IMR-90 (cell line): ENCODE measurements at regions not wholly inside any gene's neighbourhood (a gene's known extent, or its start where the extent isn't known, plus 50 kb on each side); places are given as distances from the start of the nearest gene placed in this dataset.

Experiments
- ATAC-seq: fragments of 200-7000 bp; cut with Tn5 transposase; 2 replicates; pipeline ENCODE4 v1.9.1; 2020; ENCODE audit warnings: low read depth, mild to moderate bottlenecking, moderate library complexity
- BruUV-seq: library from RNA; stranded (reverse); fragments of 400-500 nt; replicated peaks from 2 replicates; lab custom pipeline; 2021; lab: Mats Ljungman, UMichigan
- CTCF ChIA-PET: fragments of 300-600 bp; formaldehyde crosslinking; extraction: SDS; loops from one replicate; lab custom pipeline; 2021; ENCODE audit warnings: antibody characterized with exemption; lab: Yijun Ruan, JAX
- POLR2A ChIA-PET: fragments of 300-600 bp; sonication (Branson Sonifier 250); formaldehyde crosslinking; loops from one replicate; lab custom pipeline; 2022; ENCODE audit warnings: antibody characterized with exemption; ENCODE audit not compliant: unreplicated experiment; lab: Charles Lee
- DNase-seq: peaks from one replicate; pipeline ENCODE4 v3.0.0; 2013
- H2AFZ ChIP-seq: replicated peaks from 2 replicates; pipeline ENCODE3; 2013; ENCODE audit warnings: low read length, mild to moderate bottlenecking; ENCODE audit not compliant: poor library complexity
- H2AK5ac ChIP-seq: 2 replicates; pipeline ENCODE4 v1.6.1; 2013; ENCODE audit warnings: low read depth, low read length, inconsistent platforms
- H2AK9ac ChIP-seq: replicated peaks from 2 replicates; pipeline ENCODE3; 2013; ENCODE audit warnings: mild to moderate bottlenecking, low read depth, low read length, moderate library complexity; ENCODE audit not compliant: poor library complexity
- H2BK120ac ChIP-seq: 2 replicates; pipeline ENCODE4 v1.6.1; 2013; ENCODE audit warnings: low read depth, low read length, inconsistent platforms
- H2BK15ac ChIP-seq: 3 replicates; pipeline ENCODE4 v1.6.1; 2013; ENCODE audit warnings: low read depth, low read length, inconsistent platforms
- H2BK20ac ChIP-seq: 2 replicates; pipeline ENCODE4 v1.6.1; 2013; ENCODE audit warnings: low read depth, mild to moderate bottlenecking, inconsistent platforms, low read length, moderate library complexity
- H2BK5ac ChIP-seq: 2 replicates; pipeline ENCODE4 v1.6.1; 2013; ENCODE audit warnings: mild to moderate bottlenecking, low read depth, low read length, inconsistent platforms; ENCODE audit not compliant: poor library complexity, severe bottlenecking
- H3K14ac ChIP-seq: replicated peaks from 2 replicates; pipeline ENCODE4 v1.6.1; 2013; ENCODE audit warnings: low read depth, low read length, inconsistent platforms
- H3K18ac ChIP-seq: 2 replicates; pipeline ENCODE4 v1.6.1; 2013; ENCODE audit warnings: low read depth, low read length, control low read depth
- H3K23ac ChIP-seq: 2 replicates; pipeline ENCODE4 v1.6.1; 2013; ENCODE audit warnings: low read depth, low read length, inconsistent platforms
- H3K27ac ChIP-seq: 2 replicates; pipeline ENCODE4 v1.5.1; 2013; ENCODE audit warnings: mild to moderate bottlenecking, control low read depth, low read length; ENCODE audit not compliant: insufficient read depth
- H3K27me3 ChIP-seq: 2 replicates; pipeline ENCODE4 v1.6.1; 2013; ENCODE audit warnings: low read length; ENCODE audit not compliant: control insufficient read depth, insufficient read depth
- H3K36me3 ChIP-seq: 2 replicates; pipeline ENCODE4 v1.6.1; 2013; ENCODE audit warnings: low read length, mixed read lengths; ENCODE audit not compliant: control insufficient read depth, insufficient read depth
- H3K4ac ChIP-seq: 2 replicates; pipeline ENCODE4 v1.6.1; 2013; ENCODE audit warnings: low read depth, low read length, inconsistent platforms
- H3K4me1 ChIP-seq: 2 replicates; pipeline ENCODE4 v1.6.1; 2013; ENCODE audit warnings: low read length, mixed read lengths; ENCODE audit not compliant: control insufficient read depth, insufficient read depth
- H3K4me2 ChIP-seq: 2 replicates; pipeline ENCODE4 v1.6.1; 2013; ENCODE audit warnings: low read depth, mild to moderate bottlenecking, control low read depth, low read length, moderate library complexity
- H3K4me3 ChIP-seq: 2 replicates; pipeline ENCODE4 v1.5.1; 2013; ENCODE audit warnings: low read depth, mild to moderate bottlenecking, control low read depth, low read length, moderate library complexity; ENCODE audit not compliant: insufficient read depth
- H3K56ac ChIP-seq: 2 replicates; pipeline ENCODE4 v1.6.1; 2013; ENCODE audit warnings: low read length, inconsistent platforms; ENCODE audit not compliant: insufficient read depth; ENCODE audit errors: extremely low read depth
- H3K79me1 ChIP-seq, 2 experiments: 2 replicates each; pipeline ENCODE4 v1.6.1; 2013; ENCODE audit warnings: low read length in 2 of 2, inconsistent platforms in 1 of 2, low read depth in 1 of 2
- H3K9ac ChIP-seq: 2 replicates; pipeline ENCODE4 v1.6.1; 2013; ENCODE audit warnings: low read depth, low read length, control low read depth
- H3K9me1 ChIP-seq: 2 replicates; pipeline ENCODE4 v1.6.1; 2013; ENCODE audit warnings: low read length, inconsistent platforms; ENCODE audit not compliant: insufficient read depth
- H3K9me3 ChIP-seq: 2 replicates; pipeline ENCODE4 v1.6.1; 2013; ENCODE audit warnings: low read length; ENCODE audit not compliant: control insufficient read depth, insufficient read depth
- H4K20me1 ChIP-seq: 2 replicates; pipeline ENCODE4 v1.6.1; 2013; ENCODE audit warnings: low read length, inconsistent platforms; ENCODE audit not compliant: insufficient read depth
- H4K5ac ChIP-seq: 2 replicates; pipeline ENCODE4 v1.6.1; 2013; ENCODE audit warnings: mild to moderate bottlenecking, low read depth, low read length, control low read depth
- H4K8ac ChIP-seq, 2 experiments: 2 replicates each; pipeline ENCODE4 v1.6.1; 2013; ENCODE audit warnings: low read depth in 2 of 2, low read length in 2 of 2, control low read depth in 1 of 2, inconsistent platforms in 1 of 2
- H4K91ac ChIP-seq: 2 replicates; pipeline ENCODE4 v1.6.1; 2013; ENCODE audit warnings: low read depth, low read length, inconsistent platforms; ENCODE audit not compliant: insufficient read depth
- BHLHE40 ChIP-seq: fragments of 150-350 bp; IDR thresholded peaks from 2 replicates; pipeline ENCODE4 v1.6.1; 2016; ENCODE audit warnings: mild to moderate bottlenecking, low read depth, low read length
- CEBPB ChIP-seq: IDR thresholded peaks from 2 replicates; pipeline ENCODE4 v1.6.1; 2012; ENCODE audit warnings: low read depth, low read length, improper control_type of control experiment
- MAZ ChIP-seq: IDR thresholded peaks from 2 replicates; pipeline ENCODE4 v1.6.1; 2012; ENCODE audit warnings: low read depth, mild to moderate bottlenecking, low read length, improper control_type of control experiment, moderate library complexity, borderline replicate concordance
- MXI1 ChIP-seq: IDR thresholded peaks from 2 replicates; pipeline ENCODE4 v1.6.1; 2012; ENCODE audit warnings: low read depth, mild to moderate bottlenecking, low read length, moderate library complexity, borderline replicate concordance
- NFE2L2 ChIP-seq: fragments of 150-350 bp; IDR thresholded peaks from 2 replicates; pipeline ENCODE4 v1.6.1; 2016; ENCODE audit warnings: low read depth, mild to moderate bottlenecking, low read length
- RCOR1 ChIP-seq: IDR thresholded peaks from 2 replicates; pipeline ENCODE4 v1.6.1; 2012; ENCODE audit warnings: mild to moderate bottlenecking, low read length, improper control_type of control experiment; ENCODE audit not compliant: insufficient replicate concordance
- WGBS, 2 experiments: methylation state at CpG; one replicate each; pipeline versions ENCODE4 v1.1.5 to v1.1.7; 2013; ENCODE audit warnings: missing lambda C conversion rate in 2 of 2; ENCODE audit not compliant: insufficient read length in 1 of 2; ENCODE audit errors: extremely low coverage in 2 of 2; 5-methylcytosine and 5-hydroxymethylcytosine counted together
- dilution Hi-C: fragments of 300-500 bp; cut with HindIII; formaldehyde crosslinking; loops from one replicate; pipeline ENCODE4 v1.14.3; 2018; ENCODE audit warnings: low sequenced_read_pairs; ENCODE audit not compliant: unreplicated experiment
- in situ Hi-C: fragments of 300-500 bp; cut with MboI; formaldehyde crosslinking; loops from 3 replicates; pipeline ENCODE4 v1.14.3; 2019; ENCODE audit warnings: low sequenced_read_pairs, inconsistent platforms, mixed read lengths
- intact Hi-C: fragments of 100-400 bp; cut with micrococcal nuclease; formaldehyde crosslinking; loops from 2 replicates; pipeline ENCODE4 v1.10.0; 2022
- TF ChIP-seq, protein P1 (sequence below): conservative IDR thresholded peaks from 2 replicates; pipeline ENCODE4 v1.5.1; 2012; ENCODE audit warnings: mild to moderate bottlenecking, low read depth, low read length, improper control_type of control experiment
- TF ChIP-seq, protein P2 (sequence below): fragments of 150-350 bp; IDR thresholded peaks from 2 replicates; pipeline ENCODE4 v1.6.1; 2016; ENCODE audit warnings: low read depth, mild to moderate bottlenecking, low read length, moderate library complexity, borderline replicate concordance

DNA sequence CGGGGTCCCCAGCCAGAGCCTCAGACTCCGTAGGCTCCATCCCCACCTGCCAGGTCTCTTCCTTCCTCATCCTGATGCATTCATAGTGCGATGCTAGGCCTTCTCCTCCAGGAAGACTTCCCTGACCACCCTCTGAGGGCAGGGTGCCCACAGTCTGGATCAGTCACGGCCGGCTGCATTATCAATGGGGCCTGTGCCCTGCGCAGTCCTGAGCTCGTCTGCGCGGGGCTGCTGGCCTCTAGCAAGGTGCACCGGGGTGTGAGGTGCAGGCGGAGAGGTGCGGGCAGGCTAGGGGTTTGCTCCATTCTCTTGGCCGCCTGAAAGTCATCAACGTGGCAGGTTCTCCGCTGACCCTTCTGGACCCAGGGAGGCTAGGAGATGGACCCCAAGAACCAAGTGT, 56.9 kb upstream of the ACSF3 start:
- Histone ChIP-seq H2BK120ac (no peak overlapping the region), H3K27me3 (peaks cover 26% of the 10 kb centered on the region), H3K4me3 (no peak overlapping the region), H3K23ac (no peak overlapping the region), H2AFZ (no peak overlapping the region), H3K9me1 (no peaks in the 10 kb centered on the region), H4K8ac (no peak overlapping the region), H3K36me3 (no peaks in the 10 kb centered on the region), H2AK9ac (no peak overlapping the region), H3K9me3 (no peaks in the 10 kb centered on the region), H3K56ac (no peak overlapping the region), H3K79me1 (no peaks in the 10 kb centered on the region), H4K91ac (no peak overlapping the region), H3K4me2 (no peak overlapping the region), H4K5ac (no peak overlapping the region), H3K18ac (no peak overlapping the region), H3K4me1 (no peaks in the 10 kb centered on the region), H2AK5ac (no peak overlapping the region), H3K27ac (no peak overlapping the region), H2BK20ac (no peak overlapping the region), H3K9ac (no peak overlapping the region), H2BK5ac (no peak overlapping the region), H2BK15ac (no peak overlapping the region), H3K4ac (no peak overlapping the region), H3K14ac (no peak overlapping the region), H4K20me1 (no peaks in the 10 kb centered on the region)
- no TSS peak for BruUV-seq
- in situ Hi-C loops (no loop called here), intact Hi-C loops (no loop called here), dilution Hi-C loops (no loop called here)
- DNase-seq: no peak
- ChIA-PET POLR2A (no interaction called here), CTCF (no interaction called here)
- WGBS, 2 experiments: 40% methylated on average over 1 of the region's 15 CpGs; no CpG with 5 or more reads in 1 of the 2 experiments
- no peak for ATAC-seq
- TF ChIP-seq CEBPB (no peak), NFE2L2 (no peak), MXI1 (no peak), MAZ (no peak), BHLHE40 (no peak), RCOR1 (no peak)
- TF ChIP-seq, protein P1, sequence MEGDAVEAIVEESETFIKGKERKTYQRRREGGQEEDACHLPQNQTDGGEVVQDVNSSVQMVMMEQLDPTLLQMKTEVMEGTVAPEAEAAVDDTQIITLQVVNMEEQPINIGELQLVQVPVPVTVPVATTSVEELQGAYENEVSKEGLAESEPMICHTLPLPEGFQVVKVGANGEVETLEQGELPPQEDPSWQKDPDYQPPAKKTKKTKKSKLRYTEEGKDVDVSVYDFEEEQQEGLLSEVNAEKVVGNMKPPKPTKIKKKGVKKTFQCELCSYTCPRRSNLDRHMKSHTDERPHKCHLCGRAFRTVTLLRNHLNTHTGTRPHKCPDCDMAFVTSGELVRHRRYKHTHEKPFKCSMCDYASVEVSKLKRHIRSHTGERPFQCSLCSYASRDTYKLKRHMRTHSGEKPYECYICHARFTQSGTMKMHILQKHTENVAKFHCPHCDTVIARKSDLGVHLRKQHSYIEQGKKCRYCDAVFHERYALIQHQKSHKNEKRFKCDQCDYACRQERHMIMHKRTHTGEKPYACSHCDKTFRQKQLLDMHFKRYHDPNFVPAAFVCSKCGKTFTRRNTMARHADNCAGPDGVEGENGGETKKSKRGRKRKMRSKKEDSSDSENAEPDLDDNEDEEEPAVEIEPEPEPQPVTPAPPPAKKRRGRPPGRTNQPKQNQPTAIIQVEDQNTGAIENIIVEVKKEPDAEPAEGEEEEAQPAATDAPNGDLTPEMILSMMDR: no peak
- TF ChIP-seq, protein P2, sequence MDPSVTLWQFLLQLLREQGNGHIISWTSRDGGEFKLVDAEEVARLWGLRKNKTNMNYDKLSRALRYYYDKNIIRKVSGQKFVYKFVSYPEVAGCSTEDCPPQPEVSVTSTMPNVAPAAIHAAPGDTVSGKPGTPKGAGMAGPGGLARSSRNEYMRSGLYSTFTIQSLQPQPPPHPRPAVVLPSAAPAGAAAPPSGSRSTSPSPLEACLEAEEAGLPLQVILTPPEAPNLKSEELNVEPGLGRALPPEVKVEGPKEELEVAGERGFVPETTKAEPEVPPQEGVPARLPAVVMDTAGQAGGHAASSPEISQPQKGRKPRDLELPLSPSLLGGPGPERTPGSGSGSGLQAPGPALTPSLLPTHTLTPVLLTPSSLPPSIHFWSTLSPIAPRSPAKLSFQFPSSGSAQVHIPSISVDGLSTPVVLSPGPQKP: no peak
